Activated naive CD8-positive, alpha-beta T cell treated with anti-CD3 and anti-CD28 coated beads, Interleukin-2, amount 10 ng/mL, durations not matched to agents 7 days and 5 days (primary cell): ENCODE measurements at regions not wholly inside any gene's neighbourhood (a gene's known extent, or its start where the extent isn't known, plus 50 kb on each side); places are given as distances from the start of the nearest gene placed in this dataset.
"Not testable (repeated sequence)": the region's sequence is repeated elsewhere in the genome, so short reads cannot be mapped to it uniquely, and the experiment has no call there.

Experiments used
- ATAC-seq: fragments of 150-1000 bp; cut with Tn5 transposase; one replicate; pipeline ENCODE4 v1.10.0; 2021; ENCODE audit warnings: low read depth, moderate library complexity
- POLR2A ChIA-PET: fragments of 350-600 bp; sonication (Branson Sonifier 250); formaldehyde crosslinking; loops from one replicate; lab custom pipeline; 2021; ENCODE audit warnings: antibody characterized with exemption; lab: Charles Lee
- DNase-seq: peaks from one replicate; pipeline ENCODE4 v3.0.0; 2021
- H3K27ac Mint-ChIP-seq: one replicate; pipeline ENCODE4 v1.8.0; 2022; ENCODE audit warnings: mild to moderate bottlenecking, mixed read lengths
- H3K27me3 Mint-ChIP-seq: one replicate; pipeline ENCODE4 v1.8.0; 2022; ENCODE audit warnings: mild to moderate bottlenecking, moderate library complexity, mixed read lengths
- H3K36me3 Mint-ChIP-seq: one replicate; pipeline ENCODE4 v1.8.0; 2021; ENCODE audit warnings: mild to moderate bottlenecking, mixed read lengths
- H3K4me1 Mint-ChIP-seq: one replicate; pipeline ENCODE4 v1.8.0; 2021; ENCODE audit warnings: mixed read lengths
- H3K4me3 Mint-ChIP-seq: one replicate; pipeline ENCODE4 v1.8.0; 2022; ENCODE audit warnings: mild to moderate bottlenecking, moderate library complexity, mixed read lengths
- H3K9me3 Mint-ChIP-seq: one replicate; pipeline ENCODE4 v1.8.0; 2021; ENCODE audit warnings: mixed read lengths

- ATAC-seq: no peak
- Mint-ChIP-seq H3K9me3 (peaks cover 13% of the 10 kb centered on the region), H3K4me1 (no peaks in the 10 kb centered on the region), H3K27ac (no peak overlapping the region), H3K27me3 (peaks cover 6% of the 10 kb centered on the region), H3K36me3 (peaks cover 28% of the 10 kb centered on the region), H3K4me3 (no peak overlapping the region)
- POLR2A ChIA-PET: no interaction called here
- no peak for DNase-seq
Measured at GRCh38 chr17:82998637-82999036, 80.8 kb upstream of the METRNL start.

GRCh38 chr17:83000738-83001137 lies 78.7 kb upstream of the METRNL start:
- POLR2A ChIA-PET: no interaction called here
- Mint-ChIP-seq H3K36me3 (peaks cover 24% of the 10 kb centered on the region), H3K9me3 (peaks cover 4% of the 10 kb centered on the region), H3K4me3 (no peak overlapping the region), H3K27ac (no peak overlapping the region), H3K4me1 (no peaks in the 10 kb centered on the region), H3K27me3 (peaks cover 2% of the 10 kb centered on the region)
- DNase-seq: no peak
- no peak for ATAC-seq

DNA sequence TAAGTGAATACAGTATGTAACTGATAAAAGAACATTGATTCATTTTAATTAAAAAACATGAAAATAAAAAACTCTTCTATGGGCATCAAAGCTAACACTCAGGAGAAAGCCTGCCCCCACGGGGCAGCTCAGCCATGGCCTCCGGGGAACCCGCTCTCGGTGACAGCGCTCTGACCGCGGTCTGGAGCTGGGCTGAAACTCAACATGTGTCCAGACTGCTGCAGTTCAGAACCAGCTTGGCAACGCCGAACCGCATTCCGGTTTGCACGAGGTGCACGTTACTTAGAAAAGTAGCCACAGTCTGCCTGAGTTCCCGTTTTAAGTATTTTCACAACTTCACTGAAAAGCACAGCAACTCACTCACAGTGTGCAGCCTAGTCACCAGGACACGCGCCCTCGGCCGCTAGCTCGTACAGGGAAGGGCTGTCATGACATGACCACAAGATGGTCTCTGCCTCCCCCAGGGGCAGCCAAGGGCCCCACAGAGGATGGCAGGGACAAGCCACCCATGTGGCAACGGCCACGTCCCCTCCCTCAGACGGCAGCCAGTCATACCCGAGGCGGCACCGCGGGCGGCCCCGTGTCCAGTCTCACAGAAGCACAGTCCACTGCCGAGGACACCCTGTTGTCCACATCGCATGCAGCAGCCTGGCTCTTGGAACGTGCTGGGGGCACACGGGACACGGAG lies 77.1 kb upstream of the METRNL start:
- peaks cover 4% of the 10 kb centered on the region for H3K9me3 Mint-ChIP-seq
- POLR2A ChIA-PET: no interaction called here
- ATAC-seq (no peak), DNase-seq (no peak)
- H3K4me3 Mint-ChIP-seq: no peak overlapping the region
- H3K4me1 Mint-ChIP-seq: no peaks in the 10 kb centered on the region
- peaks cover 19% of the 10 kb centered on the region for H3K36me3 Mint-ChIP-seq
- H3K27ac Mint-ChIP-seq: no peak overlapping the region
- no peaks in the 10 kb centered on the region for H3K27me3 Mint-ChIP-seq

- Mint-ChIP-seq H3K4me1 (peaks cover 2% of the 10 kb centered on the region), H3K27ac (no peak overlapping the region), H3K9me3 (no peaks in the 10 kb centered on the region), H3K36me3 (peaks cover 14% of the 10 kb centered on the region), H3K27me3 (no peaks in the 10 kb centered on the region), H3K4me3 (no peak overlapping the region)
- DNase-seq (no peak), ATAC-seq (no peak)
- POLR2A ChIA-PET: interaction anchor here (1.2 kb wide), 1 partner anchor 19 kb away, joined by 4 read pairs; no protein-coding TSS in a partner anchor
Measured at GRCh38 chr17:83004791-83005380, 74.5 kb upstream of the METRNL start.

DNA sequence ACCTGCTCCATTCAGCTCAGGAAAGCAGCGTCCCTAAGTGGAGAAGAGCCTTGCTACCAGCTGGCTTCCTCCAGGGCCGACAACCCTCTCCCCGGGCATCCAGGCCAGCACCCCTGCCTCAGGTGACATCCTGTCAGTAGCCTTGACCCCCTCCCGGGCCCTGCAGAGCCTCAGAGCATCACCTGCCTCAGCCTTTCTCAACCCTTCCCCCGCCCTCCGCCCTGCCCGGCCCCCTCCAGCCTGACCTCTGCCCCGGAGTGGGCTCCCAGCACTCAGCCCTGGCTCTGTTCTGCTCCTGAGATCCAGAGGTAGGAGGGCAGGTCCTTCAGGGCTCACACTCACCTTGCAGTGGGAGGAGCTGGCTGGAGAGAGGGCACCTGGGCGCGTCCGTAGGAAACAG lies 73.8 kb upstream of the METRNL start:
- Mint-ChIP-seq H3K4me1 (peaks cover 2% of the 10 kb centered on the region), H3K27ac (no peak overlapping the region), H3K27me3 (no peaks in the 10 kb centered on the region), H3K4me3 (no peak overlapping the region), H3K9me3 (no peaks in the 10 kb centered on the region), H3K36me3 (peaks cover 12% of the 10 kb centered on the region)
- no peak for DNase-seq
- POLR2A ChIA-PET: interaction anchor here (1.2 kb wide), 1 partner anchor 20 kb away, joined by 4 read pairs; no protein-coding TSS in a partner anchor
- ATAC-seq: no peak

DNA sequence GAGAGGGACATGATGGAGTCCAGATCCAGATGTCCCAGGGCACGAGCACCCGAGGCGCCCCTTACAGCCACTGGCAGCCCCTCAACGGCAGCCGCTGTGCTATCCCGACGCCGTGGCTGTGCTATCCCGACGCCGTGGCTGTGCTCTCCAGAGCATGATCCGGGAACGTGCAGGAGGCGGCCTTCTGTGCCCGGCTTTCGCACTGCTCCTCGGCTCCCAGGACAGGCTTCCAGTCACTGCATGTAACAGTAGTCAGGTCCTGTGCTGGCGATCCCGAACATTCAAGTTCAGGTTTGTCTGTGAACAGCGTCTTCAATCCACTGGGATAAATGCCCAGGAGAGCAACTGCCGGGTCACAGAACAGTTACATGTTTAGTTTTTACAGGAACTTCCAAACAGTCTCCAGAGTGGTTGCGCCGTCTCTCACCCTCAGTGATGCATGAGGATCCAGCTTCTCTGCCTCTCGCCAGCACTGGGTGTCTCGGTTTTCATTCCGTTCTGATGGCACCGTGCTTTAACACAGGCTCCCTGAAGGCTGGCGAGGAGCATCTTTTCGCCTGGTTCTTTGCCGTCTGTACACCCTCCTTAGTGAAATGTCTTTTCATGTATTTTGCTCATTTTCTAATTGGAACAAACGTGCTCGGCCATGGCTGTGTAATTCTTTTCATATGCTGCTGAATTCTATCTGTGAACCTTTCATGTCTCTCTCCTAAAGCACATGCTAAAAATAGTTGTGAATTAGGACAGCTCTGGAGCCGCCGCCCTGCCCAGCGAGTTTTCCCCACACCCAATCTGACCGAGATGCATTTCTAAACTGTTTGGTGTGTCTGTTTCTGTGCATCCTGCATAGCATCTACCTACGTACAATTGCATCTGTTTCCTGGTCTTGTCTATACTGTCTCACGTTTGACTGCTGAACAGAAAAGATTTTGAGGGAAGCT lies 72.6 kb upstream of the METRNL start:
- Mint-ChIP-seq H3K4me3 (no peak overlapping the region), H3K36me3 (peaks cover 7% of the 10 kb centered on the region), H3K27me3 (no peaks in the 10 kb centered on the region), H3K4me1 (peaks cover 2% of the 10 kb centered on the region), H3K27ac (no peak overlapping the region), H3K9me3 (no peaks in the 10 kb centered on the region)
- no peak for ATAC-seq
- DNase-seq: no peak
- POLR2A ChIA-PET: no interaction called here

DNA sequence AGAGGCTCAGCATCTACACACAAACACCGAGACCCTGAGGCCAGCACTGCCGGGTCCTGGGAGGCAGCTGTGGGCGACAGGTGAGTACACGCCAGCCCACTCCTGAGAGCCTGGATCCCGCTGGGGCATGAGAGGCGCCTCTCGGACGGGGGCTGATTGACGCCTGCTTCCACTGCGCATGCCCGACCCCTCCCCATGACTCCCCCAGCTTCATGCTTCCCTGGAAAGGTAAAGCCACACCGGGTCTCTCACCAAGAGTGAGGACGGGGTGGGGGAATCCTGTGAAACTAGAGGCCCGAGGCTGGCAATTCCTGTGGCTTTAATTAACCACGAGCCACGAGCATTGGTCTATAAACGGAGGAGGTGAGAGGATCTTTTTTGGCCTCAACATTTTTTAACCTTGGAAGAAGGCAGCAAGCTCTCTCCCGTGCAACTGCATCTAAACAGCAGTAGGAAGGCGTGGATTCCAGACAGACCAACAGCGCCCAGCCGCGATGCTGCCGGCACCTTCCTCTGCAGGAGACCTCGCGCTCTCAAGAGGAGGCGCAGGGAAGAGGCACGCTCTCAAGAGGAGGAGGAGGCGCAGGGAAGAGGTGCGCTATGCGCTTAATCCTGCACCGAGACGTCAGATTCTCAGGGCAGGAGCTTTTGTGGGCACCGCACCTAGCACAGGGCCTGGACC lies 71.8 kb upstream of the METRNL start:
- no peak for ATAC-seq
- H3K27ac Mint-ChIP-seq: no peak overlapping the region
- H3K4me1 Mint-ChIP-seq: peaks cover 2% of the 10 kb centered on the region
- no peak for DNase-seq
- H3K27me3 Mint-ChIP-seq: no peaks in the 10 kb centered on the region
- no peaks in the 10 kb centered on the region for H3K9me3 Mint-ChIP-seq
- POLR2A ChIA-PET: no interaction called here
- peaks cover 7% of the 10 kb centered on the region for H3K36me3 Mint-ChIP-seq
- no peak overlapping the region for H3K4me3 Mint-ChIP-seq

- Mint-ChIP-seq H3K27ac (no peak overlapping the region), H3K27me3 (no peaks in the 10 kb centered on the region), H3K4me1 (peaks cover 2% of the 10 kb centered on the region), H3K4me3 (no peak overlapping the region), H3K9me3 (no peaks in the 10 kb centered on the region), H3K36me3 (peaks cover 7% of the 10 kb centered on the region)
- DNase-seq (no peak), ATAC-seq (no peak)
- POLR2A ChIA-PET: no interaction called here
Measured at GRCh38 chr17:83008186-83008510, 71.3 kb upstream of the METRNL start.

- peaks cover 2% of the 10 kb centered on the region for H3K4me1 Mint-ChIP-seq
- no peak overlapping the region for H3K4me3 Mint-ChIP-seq
- H3K9me3 Mint-ChIP-seq: no peaks in the 10 kb centered on the region
- POLR2A ChIA-PET: no interaction called here
- H3K36me3 Mint-ChIP-seq: peaks cover 7% of the 10 kb centered on the region
- DNase-seq (no peak), ATAC-seq (no peak)
- H3K27me3 Mint-ChIP-seq: no peaks in the 10 kb centered on the region
- no peak overlapping the region for H3K27ac Mint-ChIP-seq
Measured at GRCh38 chr17:83008526-83008925, 70.9 kb upstream of the METRNL start.

- POLR2A ChIA-PET: no interaction called here
- H3K36me3 Mint-ChIP-seq: peaks cover 6% of the 10 kb centered on the region
- H3K27ac Mint-ChIP-seq: no peak overlapping the region
- no peaks in the 10 kb centered on the region for H3K9me3 Mint-ChIP-seq
- H3K4me1 Mint-ChIP-seq: peaks cover 2% of the 10 kb centered on the region
- no peak overlapping the region for H3K4me3 Mint-ChIP-seq
- DNase-seq (no peak), ATAC-seq (no peak)
- H3K27me3 Mint-ChIP-seq: no peaks in the 10 kb centered on the region
Measured at GRCh38 chr17:83009414-83010205, 69.8 kb upstream of the METRNL start.

GRCh38 chr17:83010206-83011200 lies 68.9 kb upstream of the METRNL start:
- POLR2A ChIA-PET: no interaction called here
- no peak overlapping the region for H3K27ac Mint-ChIP-seq
- H3K4me1 Mint-ChIP-seq: peaks cover 2% of the 10 kb centered on the region
- H3K9me3 Mint-ChIP-seq: no peaks in the 10 kb centered on the region
- no peak overlapping the region for H3K4me3 Mint-ChIP-seq
- no peaks in the 10 kb centered on the region for H3K27me3 Mint-ChIP-seq
- no peaks in the 10 kb centered on the region for H3K36me3 Mint-ChIP-seq
- ATAC-seq (no peak), DNase-seq (no peak)

- not testable (repeated sequence) for H3K27me3 Mint-ChIP-seq
Measured at GRCh38 chr17:83011676-83012075, 67.7 kb upstream of the METRNL start.

More at GRCh38 chr17:83011676-83012075, 67.7 kb upstream of the METRNL start:
- DNase-seq, H3K4me3 Mint-ChIP-seq, ATAC-seq, H3K9me3 Mint-ChIP-seq, H3K4me1 Mint-ChIP-seq, H3K27ac Mint-ChIP-seq, H3K36me3 Mint-ChIP-seq, POLR2A ChIA-PET: not testable (repeated sequence)
